GM19372 (cell line): ENCODE measurements at regions not wholly inside any gene's neighbourhood (a gene's known extent, or its start where the extent isn't known, plus 50 kb on each side); places are given as distances from the start of the nearest gene placed in this dataset.
A peak's percentile ranks its signal among the peaks of the same experiment; 100 is the strongest.

Experiments used
- ATAC-seq: cut with Tn5 transposase; IDR thresholded peaks from one replicate; pipeline ENCODE4 v1.9.1; 2021; ENCODE audit warnings: mild to moderate bottlenecking, low read depth, moderate library complexity; ENCODE audit not compliant: unreplicated experiment

DNA sequence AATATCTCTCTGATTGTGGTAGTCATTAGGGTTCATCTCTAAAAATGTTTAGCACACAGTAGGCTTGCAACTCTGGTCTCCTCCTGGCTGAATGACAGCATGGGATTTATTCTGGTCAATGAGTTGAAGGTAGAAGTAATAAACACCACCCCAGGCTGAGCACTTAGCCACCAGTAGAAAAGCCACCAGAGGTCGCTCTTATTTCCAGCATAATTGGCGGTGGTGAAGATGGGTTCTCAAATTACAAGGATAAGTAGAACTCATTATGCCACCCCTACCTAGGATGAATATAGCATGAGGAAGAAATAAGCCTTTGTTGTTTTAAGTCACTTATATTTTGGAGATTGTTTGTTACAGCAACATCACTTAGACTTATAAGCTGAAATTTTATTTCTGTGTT lies 302.7 kb downstream of the GPM6A start:
- ATAC-seq = no peak

DNA sequence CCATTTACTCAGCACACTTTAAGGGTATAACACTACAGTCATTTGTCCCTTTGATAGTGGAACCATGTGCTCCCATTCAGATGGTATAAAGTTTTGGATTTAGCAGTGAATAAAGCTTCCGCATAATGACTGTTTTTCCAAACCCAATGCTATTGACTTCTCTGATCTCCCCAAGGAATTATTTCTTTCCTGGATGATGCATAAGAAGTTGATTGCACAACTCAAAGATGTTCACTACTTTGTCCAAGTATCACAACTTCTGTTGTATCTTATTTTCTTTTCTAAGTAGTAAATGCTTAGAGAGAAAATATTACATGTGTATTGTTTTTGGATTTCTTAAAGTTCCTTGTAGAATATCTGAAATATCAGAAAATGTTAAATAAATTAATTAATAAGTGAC lies 300.2 kb downstream of the GPM6A start:
- ATAC-seq = no peak

DNA sequence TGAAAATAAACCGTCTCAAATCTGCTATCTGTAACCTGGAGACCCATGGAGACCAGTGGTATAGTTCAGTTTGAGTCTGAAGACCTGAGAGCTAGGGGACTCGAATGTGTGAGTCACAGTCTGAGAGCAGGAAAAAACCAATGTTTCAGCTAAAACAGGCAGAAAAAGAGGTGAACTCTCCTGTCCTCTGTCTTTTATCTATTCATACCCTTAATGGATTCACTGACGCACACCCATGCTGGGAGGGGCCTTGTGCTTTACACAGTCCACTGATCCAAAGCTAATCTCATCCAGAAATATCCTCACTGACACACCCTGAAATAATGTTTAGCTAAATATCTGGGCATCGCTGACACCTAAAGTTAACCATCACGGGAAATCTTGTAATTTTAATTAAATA lies 297.9 kb downstream of the GPM6A start:
- ATAC-seq = no peak

DNA sequence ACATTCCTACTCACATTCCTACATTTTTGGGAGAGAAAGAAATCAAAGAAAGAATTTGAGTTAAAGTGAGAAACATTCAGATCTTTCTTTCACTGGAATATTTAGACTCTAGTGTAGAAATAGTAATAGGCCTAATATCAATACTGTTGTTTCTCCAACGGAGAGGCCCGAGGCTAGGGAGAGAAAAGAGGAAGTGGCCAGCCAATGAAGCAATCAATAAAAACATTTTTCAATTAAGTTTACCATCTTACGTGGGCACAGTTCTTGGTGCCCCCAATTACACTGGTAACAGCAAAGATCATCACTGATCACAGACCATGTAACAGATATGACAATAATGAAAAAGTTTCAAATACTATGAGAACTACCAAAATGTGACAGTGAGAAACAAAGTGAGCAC lies 281.4 kb downstream of the GPM6A start:
- ATAC-seq = no peak

DNA sequence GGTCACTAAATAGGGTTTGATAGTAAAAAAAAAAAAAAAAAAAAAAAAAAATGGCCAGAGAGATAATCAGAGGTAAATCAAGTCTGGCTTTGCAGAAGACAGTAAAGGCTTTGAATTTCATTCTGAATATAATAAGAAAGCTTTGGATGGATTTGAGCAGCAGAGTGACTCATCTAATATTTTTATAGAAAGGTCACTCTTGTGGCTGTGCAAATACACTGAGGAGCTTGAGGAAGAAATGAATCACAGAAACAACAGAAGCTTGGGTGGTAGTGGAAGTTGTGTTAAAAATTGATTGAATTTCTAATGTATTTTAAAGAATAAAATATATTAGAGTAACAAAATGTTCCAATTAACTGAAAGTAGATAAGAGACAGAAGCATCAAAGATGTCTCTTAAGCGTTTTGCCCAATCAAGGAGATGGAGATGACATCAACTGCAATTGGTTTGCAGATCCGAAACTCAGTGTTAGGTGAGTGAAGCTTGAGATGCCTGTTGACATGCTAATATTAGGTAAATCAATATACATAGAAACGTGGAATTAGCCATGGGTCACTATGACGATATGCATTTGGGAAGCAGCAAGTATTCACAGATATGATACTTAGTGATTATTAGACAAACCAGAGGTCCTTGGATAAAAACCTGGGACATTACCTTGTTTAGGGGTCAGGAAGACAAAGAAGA lies 280.5 kb downstream of the GPM6A start:
- no peak for ATAC-seq

DNA sequence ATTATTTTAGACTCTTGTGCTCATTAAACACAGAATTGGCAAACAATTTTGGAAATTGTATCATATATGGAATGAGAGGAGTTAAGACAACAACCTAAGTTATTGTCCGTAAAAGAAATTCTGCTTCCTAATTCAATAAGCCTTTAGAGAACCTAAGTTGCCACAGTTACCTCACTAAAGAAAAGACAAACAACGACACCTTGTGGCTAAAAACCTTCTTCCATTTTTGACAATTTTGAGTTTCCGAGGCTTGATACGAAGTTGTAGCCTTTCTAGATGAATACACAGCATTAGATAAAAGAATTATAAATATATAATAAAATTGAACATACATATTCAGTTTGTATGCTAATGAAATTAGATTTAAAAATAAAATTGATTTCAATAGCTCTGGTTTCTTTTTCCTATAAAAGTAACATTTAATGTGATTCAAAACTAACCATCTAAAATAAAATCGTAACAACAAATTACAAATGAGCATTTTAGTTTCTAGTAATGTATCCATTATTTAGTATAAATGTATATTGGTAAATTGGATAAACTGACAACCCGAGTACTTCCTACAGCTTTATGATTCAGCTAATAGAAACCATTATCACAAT lies 275.1 kb downstream of the GPM6A start:
- ATAC-seq = peak; percentile 67

DNA sequence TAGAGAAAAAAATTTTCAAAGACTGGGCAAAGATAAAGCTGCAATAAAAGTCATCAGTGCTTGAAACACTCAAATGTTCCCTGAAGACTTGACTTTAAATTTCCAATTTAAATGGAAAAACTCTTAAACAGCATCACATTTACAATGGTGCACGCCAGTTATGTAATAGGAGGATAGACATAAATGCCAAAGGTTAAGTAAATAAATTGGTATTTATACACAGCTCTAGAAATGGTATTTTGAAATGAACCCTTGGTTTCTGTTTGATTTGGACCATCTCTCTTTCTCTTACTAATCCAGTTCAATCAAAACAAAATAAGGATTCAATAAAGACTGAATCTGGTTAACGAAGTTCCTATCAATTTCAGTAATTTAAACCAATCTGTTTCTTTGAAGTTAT lies 272.6 kb downstream of the GPM6A start:
- ATAC-seq = no peak

DNA sequence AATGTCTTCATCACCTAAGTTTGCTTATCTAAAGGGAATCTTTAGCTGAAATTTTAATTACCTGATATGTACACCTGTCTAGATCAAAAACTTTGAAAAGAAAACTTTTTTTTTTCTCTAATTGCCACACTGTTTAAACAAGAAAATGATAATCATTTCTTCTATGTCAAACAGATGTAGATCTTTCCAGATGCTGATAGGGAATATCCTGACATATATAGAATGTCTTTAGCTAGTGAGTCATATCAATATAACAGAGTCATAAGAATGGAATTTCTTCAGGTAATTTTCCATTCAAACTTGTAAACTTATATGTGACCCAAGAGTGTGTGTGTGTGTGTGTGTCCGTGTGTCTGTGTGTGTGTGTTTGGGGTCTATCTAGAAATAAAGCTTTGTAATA lies 271.9 kb downstream of the GPM6A start:
- no peak for ATAC-seq

DNA sequence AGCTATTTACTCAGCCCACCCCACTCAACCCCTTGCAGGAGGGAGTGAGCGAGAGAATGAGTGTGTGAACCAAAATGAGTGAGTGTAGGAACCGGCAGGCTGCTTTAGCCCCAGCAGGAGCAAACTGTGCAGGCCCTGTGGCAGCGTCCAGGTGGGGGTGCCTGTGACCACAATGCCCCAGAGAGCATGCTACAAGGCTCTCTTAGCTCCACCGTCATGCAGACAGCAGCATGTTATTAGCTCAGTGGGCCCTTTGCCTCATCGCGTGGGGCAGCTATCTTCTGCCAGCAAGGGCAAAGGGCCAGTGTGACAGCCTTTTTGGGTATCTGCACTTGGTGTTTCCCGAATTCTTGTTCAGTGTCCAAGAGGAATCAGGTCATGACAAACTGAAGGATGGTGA lies 271.3 kb downstream of the GPM6A start:
- ATAC-seq = no peak

DNA sequence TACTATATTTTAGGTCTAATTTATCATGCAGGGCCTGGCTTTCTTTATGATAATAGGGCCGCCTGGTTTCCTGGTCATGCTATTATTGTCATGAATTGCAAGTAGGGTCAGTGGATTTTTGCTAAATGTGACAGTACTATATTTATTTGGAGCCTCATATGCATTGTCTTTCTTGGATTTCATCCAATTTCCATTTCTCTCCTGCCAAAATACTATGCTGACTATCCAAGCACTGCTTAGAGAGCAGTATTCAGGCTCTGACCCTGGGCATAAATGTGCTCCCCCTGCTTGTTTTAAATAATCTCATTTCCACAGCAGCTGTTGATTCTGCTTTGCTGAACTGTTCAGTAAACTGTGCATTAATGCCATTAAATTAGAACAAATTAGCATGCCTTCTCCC lies 269.3 kb downstream of the GPM6A start:
- ATAC-seq = no peak

DNA sequence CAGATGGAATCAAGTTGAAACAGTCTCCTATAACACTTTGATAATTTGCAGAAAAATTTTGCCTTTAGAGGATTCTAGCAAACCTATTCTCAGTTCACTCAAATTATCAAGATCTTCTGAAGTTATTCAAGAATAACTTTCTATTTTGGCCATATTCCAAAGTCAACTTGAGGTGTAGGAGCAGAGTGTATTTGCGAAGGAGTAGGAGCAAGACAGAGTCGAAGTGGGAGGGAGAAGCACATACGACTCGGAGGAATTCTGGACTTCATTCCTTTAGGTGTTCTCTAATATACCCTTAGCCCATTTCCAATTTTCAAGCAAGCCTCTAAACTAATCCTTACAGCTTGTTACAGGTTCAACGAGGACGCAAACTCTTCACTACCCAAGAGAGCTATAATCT lies 252.9 kb downstream of the GPM6A start:
- ATAC-seq = no peak

DNA sequence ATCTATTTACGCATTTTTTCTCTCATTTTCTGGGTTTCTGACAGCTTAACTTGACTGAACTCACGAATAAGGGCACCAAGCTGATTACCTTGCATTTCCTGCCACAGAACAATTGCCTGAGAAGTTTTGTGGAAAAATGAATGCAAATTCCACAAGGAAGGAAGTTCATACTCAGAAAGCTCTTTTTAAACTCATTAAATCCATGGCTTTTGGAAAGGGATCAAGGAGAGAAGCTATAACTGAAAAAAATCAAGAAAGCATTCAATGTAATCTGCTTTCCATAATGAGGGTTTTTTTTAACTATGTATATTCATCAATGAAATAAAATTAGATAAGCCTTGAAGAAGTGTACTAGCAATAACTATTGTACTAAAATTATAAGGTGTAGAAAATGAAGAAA lies 252.5 kb downstream of the GPM6A start:
- ATAC-seq = no peak

DNA sequence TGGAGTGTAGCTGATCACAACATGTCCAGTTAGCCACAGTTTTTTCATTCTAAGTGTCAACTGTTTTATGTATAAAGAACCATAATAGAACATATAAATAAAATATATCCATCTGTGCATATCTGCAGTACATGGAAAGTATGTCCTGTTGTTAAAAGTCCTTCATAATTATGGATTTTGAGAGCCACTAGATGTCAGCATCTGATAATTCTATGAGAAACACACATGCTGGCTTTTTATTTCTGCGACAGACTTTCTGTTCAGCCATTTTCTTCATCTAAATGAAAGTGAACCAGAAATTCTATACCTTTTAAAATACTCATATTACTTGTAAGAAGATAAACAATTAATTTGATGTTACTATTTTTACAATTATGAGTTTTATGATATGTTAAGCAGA lies 251.5 kb downstream of the GPM6A start:
- no peak for ATAC-seq

DNA sequence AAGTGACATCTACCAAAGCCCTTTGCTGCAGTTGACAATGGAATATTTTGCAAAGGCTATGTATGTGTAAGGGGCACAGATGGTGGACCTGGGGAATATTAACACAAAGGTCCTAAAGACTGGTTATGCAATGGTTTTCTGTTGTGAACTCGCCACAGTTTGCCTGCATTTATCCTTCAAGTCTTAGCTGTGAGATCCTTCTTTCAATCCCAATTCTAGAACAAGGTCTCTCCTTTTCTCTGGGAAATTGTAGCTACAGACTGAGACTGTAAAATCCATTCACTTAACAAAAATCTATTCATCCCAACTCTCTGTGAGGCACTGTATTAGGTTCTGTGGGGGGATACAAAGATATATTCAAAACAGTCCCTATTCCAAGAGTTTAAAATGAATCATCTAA lies 250.4 kb downstream of the GPM6A start:
- ATAC-seq = no peak

DNA sequence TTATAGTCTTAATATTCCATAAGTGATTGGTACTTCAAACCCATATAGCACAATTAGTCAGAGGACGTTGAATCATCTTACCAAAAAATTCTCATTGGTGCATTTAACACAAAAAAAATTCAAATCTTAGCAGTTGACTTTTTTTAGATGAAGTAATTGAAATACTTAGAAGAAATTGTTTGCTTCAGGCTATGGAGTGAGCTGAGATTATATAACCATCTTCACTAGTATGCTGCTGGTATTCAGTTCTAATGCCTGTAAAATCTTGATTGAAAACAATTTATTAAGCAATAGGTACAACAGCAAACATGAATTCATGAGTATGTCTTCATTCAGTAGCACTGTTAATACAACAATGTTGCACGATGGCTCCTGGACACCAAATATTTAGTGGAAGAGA lies 250.0 kb downstream of the GPM6A start:
- no peak for ATAC-seq

DNA sequence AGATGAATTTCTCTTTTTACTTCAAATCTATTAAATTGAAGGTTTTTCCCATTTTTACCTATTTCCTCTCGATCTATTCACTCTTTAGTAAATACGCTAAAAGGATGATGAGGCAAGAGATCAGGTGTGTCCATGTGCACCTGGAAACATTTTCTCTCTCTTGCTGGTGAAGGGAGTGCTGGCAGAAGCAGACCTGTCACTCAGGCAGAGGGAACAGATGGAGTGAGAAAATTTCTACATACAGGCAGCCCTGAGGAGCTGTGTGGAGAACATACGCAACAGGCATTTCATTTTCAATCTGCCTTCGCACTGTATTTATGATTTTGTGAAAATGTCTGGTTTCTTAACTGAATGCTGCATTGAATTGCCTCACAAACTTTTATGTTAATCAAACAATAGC lies 249.5 kb downstream of the GPM6A start:
- ATAC-seq = no peak
